ENCODE measurements at regions not wholly inside any gene's neighbourhood (a gene's known extent, or its start where the extent isn't known, plus 50 kb on each side); places are given as distances from the start of the nearest gene placed in this dataset.
A peak's percentile ranks its signal among the peaks of the same experiment; 100 is the strongest.

DNA sequence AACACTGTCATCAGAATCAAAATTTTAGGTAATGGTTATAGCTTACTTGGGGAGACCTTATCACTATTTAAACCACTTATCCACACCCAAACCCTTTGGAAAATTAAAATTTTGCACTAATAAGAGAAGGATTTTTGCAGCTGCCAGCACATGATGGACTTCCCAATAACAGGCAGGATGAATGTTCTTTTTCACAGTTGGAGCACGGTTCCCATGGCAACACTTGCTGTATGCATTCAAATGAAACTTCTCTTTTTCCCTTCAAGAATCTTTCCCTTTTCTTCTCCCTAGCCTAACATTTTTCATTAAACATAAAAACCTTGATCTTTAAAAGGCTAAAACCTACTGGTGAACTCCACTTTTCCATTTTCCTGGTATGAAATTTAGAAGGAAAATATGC is 768.2 kb downstream of the KCTD8 start:
- no peaks in the 10 kb centered on the region for H3K27me3 ChIP-seq (replicated peaks; ENCODE audit: control insufficient read depth, insufficient read depth, low read length)
- no peak overlapping the region for H3K4me3 ChIP-seq (replicated peaks; ENCODE audit: low read depth, low read length)
- H3K36me3 ChIP-seq (ENCODE audit: control insufficient read depth, insufficient read depth, low read length) = no peaks in the 10 kb centered on the region
- TF ChIP-seq, protein P1, sequence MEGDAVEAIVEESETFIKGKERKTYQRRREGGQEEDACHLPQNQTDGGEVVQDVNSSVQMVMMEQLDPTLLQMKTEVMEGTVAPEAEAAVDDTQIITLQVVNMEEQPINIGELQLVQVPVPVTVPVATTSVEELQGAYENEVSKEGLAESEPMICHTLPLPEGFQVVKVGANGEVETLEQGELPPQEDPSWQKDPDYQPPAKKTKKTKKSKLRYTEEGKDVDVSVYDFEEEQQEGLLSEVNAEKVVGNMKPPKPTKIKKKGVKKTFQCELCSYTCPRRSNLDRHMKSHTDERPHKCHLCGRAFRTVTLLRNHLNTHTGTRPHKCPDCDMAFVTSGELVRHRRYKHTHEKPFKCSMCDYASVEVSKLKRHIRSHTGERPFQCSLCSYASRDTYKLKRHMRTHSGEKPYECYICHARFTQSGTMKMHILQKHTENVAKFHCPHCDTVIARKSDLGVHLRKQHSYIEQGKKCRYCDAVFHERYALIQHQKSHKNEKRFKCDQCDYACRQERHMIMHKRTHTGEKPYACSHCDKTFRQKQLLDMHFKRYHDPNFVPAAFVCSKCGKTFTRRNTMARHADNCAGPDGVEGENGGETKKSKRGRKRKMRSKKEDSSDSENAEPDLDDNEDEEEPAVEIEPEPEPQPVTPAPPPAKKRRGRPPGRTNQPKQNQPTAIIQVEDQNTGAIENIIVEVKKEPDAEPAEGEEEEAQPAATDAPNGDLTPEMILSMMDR (IDR thresholded peaks at IDR 0.05; ENCODE audit: insufficient read depth, low read length, poor library complexity, severe bottlenecking) = no peak
- no peak for DNase-seq (ENCODE audit: extremely low read depth, insufficient read length)

GRCh38 chr4:43682551-43682950 is 766.1 kb downstream of the KCTD8 start:
- DNase-seq (ENCODE audit: extremely low read depth, insufficient read length) = no peak
- no peak overlapping the region for H3K4me3 ChIP-seq (replicated peaks; ENCODE audit: low read depth, low read length)
- TF ChIP-seq, protein P1 (IDR thresholded peaks at IDR 0.05; ENCODE audit: insufficient read depth, low read length, poor library complexity, severe bottlenecking) = no peak
- no peaks in the 10 kb centered on the region for H3K36me3 ChIP-seq (ENCODE audit: control insufficient read depth, insufficient read depth, low read length)
- H3K27me3 ChIP-seq (replicated peaks; ENCODE audit: control insufficient read depth, insufficient read depth, low read length) = no peaks in the 10 kb centered on the region

DNA sequence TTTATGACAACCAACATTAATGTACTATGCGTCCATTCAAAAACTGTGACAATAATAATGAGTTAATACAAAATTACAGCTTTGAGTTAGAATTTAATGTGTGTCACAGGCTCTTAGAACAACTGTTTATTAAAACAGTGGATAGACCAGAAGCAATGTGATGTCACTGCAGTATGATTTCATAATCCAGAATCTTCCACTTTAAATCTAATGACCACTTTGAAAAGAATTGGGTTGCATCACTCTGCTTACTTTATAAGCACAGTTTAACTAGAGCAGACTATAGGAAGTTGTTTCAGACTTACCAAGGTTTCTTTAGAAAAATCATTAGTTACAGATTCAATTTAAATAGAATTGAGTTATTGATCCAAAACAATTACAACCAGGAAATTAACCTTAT is 758.5 kb downstream of the KCTD8 start:
- no peak overlapping the region for H3K4me3 ChIP-seq (replicated peaks; ENCODE audit: low read depth, low read length)
- no peak for DNase-seq (ENCODE audit: extremely low read depth, insufficient read length)
- no peaks in the 10 kb centered on the region for H3K27me3 ChIP-seq (replicated peaks; ENCODE audit: control insufficient read depth, insufficient read depth, low read length)
- H3K36me3 ChIP-seq (ENCODE audit: control insufficient read depth, insufficient read depth, low read length) = no peaks in the 10 kb centered on the region
- TF ChIP-seq, protein P1 (IDR thresholded peaks at IDR 0.05; ENCODE audit: insufficient read depth, low read length, poor library complexity, severe bottlenecking) = no peak

DNA sequence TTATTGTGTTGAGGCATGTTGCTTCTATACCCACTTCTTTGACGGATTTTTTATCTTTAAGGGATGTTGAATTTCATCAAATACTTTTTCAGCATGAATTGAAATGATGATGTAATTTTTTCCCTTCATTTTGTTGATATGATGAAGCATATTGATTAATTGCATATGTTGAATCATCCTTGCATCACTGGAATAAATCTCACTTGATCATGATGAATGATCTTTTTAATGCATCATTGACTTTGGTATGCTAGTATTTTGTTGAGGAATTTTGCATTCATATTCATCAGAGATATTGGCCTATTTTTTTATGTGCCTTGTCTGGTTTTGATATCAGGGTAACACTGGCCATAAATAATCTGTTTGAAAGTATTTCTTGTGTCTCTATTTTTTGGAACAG is 754.7 kb downstream of the KCTD8 start:
- DNase-seq (ENCODE audit: extremely low read depth, insufficient read length) = no peak
- TF ChIP-seq, protein P1 (IDR thresholded peaks at IDR 0.05; ENCODE audit: insufficient read depth, low read length, poor library complexity, severe bottlenecking) = no peak
- Histone ChIP-seq H3K27me3 (replicated peaks; ENCODE audit: control insufficient read depth, insufficient read depth, low read length) (no peaks in the 10 kb centered on the region), H3K4me3 (replicated peaks; ENCODE audit: low read depth, low read length) (no peak overlapping the region), H3K36me3 (ENCODE audit: control insufficient read depth, insufficient read depth, low read length) (no peaks in the 10 kb centered on the region)

GRCh38 chr4:43709443-43709842 is 739.2 kb downstream of the KCTD8 start:
- no peak for DNase-seq (ENCODE audit: extremely low read depth, insufficient read length)
- H3K27me3 ChIP-seq (replicated peaks; ENCODE audit: control insufficient read depth, insufficient read depth, low read length) = no peaks in the 10 kb centered on the region
- no peak overlapping the region for H3K4me3 ChIP-seq (replicated peaks; ENCODE audit: low read depth, low read length)
- no peaks in the 10 kb centered on the region for H3K36me3 ChIP-seq (ENCODE audit: control insufficient read depth, insufficient read depth, low read length)
- TF ChIP-seq, protein P1 (IDR thresholded peaks at IDR 0.05; ENCODE audit: insufficient read depth, low read length, poor library complexity, severe bottlenecking) = peak; percentile 37

DNA sequence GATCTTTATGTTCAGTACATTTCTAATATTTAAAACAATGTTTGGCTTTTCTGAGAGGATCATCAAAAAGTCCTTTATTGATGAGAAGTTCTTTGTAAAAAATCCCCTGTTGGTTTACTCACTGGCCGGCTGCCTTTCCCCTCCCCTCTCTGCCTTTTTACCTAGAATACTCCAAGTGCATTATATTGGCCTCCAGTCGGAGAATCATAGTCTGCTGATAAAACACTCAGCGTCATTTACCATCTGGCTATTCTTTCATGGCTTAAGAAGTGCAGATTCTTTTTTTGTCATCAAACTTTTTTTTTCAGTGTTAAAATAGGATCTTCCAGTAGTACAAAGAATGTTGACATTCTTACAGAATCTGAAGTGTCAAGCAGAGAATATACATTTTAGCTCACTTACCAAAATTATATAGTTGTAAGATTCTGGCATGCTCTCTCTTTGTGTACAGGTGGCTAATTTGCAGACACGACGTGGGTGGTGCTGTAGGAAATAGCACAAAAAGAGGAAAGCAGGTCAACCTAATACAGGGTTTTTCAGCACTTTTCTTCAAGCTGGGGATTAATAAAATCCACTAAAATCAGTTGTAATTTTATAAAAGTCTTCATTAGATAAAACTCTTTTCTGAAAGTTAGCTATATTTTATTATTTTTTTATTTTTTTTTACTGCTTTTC is 731.8 kb downstream of the KCTD8 start:
- Histone ChIP-seq H3K4me3 (replicated peaks; ENCODE audit: low read depth, low read length) (no peak overlapping the region), H3K36me3 (ENCODE audit: control insufficient read depth, insufficient read depth, low read length) (no peaks in the 10 kb centered on the region), H3K27me3 (replicated peaks; ENCODE audit: control insufficient read depth, insufficient read depth, low read length) (no peaks in the 10 kb centered on the region)
- no peak for DNase-seq (ENCODE audit: extremely low read depth, insufficient read length)
- TF ChIP-seq, protein P1 (IDR thresholded peaks at IDR 0.05; ENCODE audit: insufficient read depth, low read length, poor library complexity, severe bottlenecking) = no peak
